Astrocyte (in vitro differentiated cells and primary cell): ENCODE measurements at regions not wholly inside any gene's neighbourhood (a gene's known extent, or its start where the extent isn't known, plus 50 kb on each side); places are given as distances from the start of the nearest gene placed in this dataset.

Source experiments
- EZH2 ChIP-seq: IDR thresholded peaks from 2 replicates; pipeline ENCODE4 v1.6.1; 2012; ENCODE audit warnings: mild to moderate bottlenecking, low read length, inconsistent platforms; ENCODE audit not compliant: insufficient read depth
- TF ChIP-seq, protein P1 (sequence below): IDR thresholded peaks from 2 replicates; pipeline ENCODE4 v1.5.1; 2011; ENCODE audit warnings: low read depth, mild to moderate bottlenecking, inconsistent platforms, low read length, moderate library complexity; ENCODE audit not compliant: insufficient read depth

DNA sequence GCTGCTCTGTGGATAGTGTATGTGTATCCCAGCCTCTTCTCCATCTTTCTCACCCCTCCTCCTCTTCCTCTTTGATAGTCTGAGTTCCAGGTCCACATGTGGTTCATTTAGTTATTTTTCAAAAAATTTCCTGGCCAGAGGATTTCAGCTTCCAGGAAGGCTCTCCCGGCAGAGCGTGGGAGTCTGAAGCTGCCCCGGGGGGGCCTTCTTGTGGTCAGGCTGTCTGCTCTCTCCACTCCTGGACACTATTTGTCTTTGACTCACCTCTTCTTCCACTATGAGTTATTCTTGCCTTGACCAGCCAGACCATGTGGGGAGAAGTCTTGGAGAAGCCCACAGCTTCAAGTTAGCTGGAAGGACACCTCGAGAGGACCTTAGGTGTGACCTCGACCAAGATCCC lies 258.8 kb downstream of the CDC5L start:
- TF ChIP-seq, protein P1, sequence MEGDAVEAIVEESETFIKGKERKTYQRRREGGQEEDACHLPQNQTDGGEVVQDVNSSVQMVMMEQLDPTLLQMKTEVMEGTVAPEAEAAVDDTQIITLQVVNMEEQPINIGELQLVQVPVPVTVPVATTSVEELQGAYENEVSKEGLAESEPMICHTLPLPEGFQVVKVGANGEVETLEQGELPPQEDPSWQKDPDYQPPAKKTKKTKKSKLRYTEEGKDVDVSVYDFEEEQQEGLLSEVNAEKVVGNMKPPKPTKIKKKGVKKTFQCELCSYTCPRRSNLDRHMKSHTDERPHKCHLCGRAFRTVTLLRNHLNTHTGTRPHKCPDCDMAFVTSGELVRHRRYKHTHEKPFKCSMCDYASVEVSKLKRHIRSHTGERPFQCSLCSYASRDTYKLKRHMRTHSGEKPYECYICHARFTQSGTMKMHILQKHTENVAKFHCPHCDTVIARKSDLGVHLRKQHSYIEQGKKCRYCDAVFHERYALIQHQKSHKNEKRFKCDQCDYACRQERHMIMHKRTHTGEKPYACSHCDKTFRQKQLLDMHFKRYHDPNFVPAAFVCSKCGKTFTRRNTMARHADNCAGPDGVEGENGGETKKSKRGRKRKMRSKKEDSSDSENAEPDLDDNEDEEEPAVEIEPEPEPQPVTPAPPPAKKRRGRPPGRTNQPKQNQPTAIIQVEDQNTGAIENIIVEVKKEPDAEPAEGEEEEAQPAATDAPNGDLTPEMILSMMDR = no peak
- TF ChIP-seq EZH2 = no peak
